Adrenal gland (tissue), 9 donors: ENCODE measurements at regions not wholly inside any gene's neighbourhood (a gene's known extent, or its start where the extent isn't known, plus 50 kb on each side); places are given as distances from the start of the nearest gene placed in this dataset.

ENCODE experiments used
- DNase-seq, 7 donors: peaks; one replicate each; pipeline ENCODE4 v3.0.0-alpha.2; 2019 to 2020
- H3K27ac ChIP-seq, 5 donors: fragments of 200-600 bp; sonication (generic) in 4 of 5; 1 replicate in 3 of 5; 2 replicates in 2 of 5; pipeline versions ENCODE4 v1.5.1 to v1.8.0; 2016 to 2020; ENCODE audit warnings: mild to moderate bottlenecking in 1 of 5
- H3K27me3 ChIP-seq: fragments of 200-600 bp; 2 replicates; pipeline ENCODE4 v1.8.0; 2021
- H3K36me3 ChIP-seq, 2 donors: fragments of 200-600 bp; replicated peaks in 1 of 2; 1 replicate in 1 of 2; 2 replicates in 1 of 2; pipeline versions ENCODE4 v1.5.1 to v1.8.0; 2018 to 2022
- H3K4me1 ChIP-seq, 2 donors: fragments of 200-600 bp; replicated peaks in 1 of 2; 1 replicate in 1 of 2; 2 replicates in 1 of 2; pipeline versions ENCODE4 v1.5.1 to v1.8.0; 2018 to 2021
- H3K4me3 ChIP-seq, 4 donors: fragments of 200-600 bp; sonication (generic) in 3 of 4; one replicate each; pipeline ENCODE4 v1.5.1; 2016 to 2018
- H3K9me3 ChIP-seq, 3 donors: fragments of 200-600 bp; sonication (generic) in 1 of 3; replicated peaks in 1 of 3; 1 replicate in 2 of 3; 2 replicates in 1 of 3; pipeline versions ENCODE4 v1.5.1 to v1.8.0; 2016 to 2021
- POLR2A ChIP-seq, 2 donors: fragments of 450-650 bp; IDR thresholded peaks; one replicate each; pipeline ENCODE4 v1.6.1; 2017; ENCODE audit warnings: antibody characterized with exemption in 2 of 2, mild to moderate bottlenecking in 2 of 2, moderate library complexity in 1 of 2
- WGBS, 4 donors: extraction: QIAGEN DNeasy Blood & Tissue Kit in 2 of 4; methylation state at CpG; one replicate each; pipeline versions ENCODE4 v1.1.5 to v1.1.7; 2013 to 2017; 5-methylcytosine and 5-hydroxymethylcytosine counted together
- intact Hi-C, 2 donors: fragments of 100-400 bp; cut with DNase I; formaldehyde crosslinking; loops; one replicate each; pipeline versions ENCODE4 v1.14.1 to v1.15.0; 2022 to 2023
- TF ChIP-seq, protein P1 (sequence below), 6 experiments: fragments of 450-650 bp in 4 of 6; fragments of 200-600 bp in 2 of 6; sonication (generic) in 1 of 6; IDR thresholded peaks; 1 replicate in 5 of 6; 2 replicates in 1 of 6; pipeline versions ENCODE4 v1.5.1 to v1.8.0; 2016 to 2021; ENCODE audit warnings: antibody characterized with exemption in 6 of 6, mild to moderate bottlenecking in 2 of 6, moderate library complexity in 1 of 6
- donor health status: healthy with polysubstance abuse.
- donor health status: Bipolar disorder and iron deficiency.
- donor health status: DM: yes; HTN: yes; CAD: no.
- donor health status: DM: no; HTN: no; CAD: no.
- donor health status: DM: no; HTN: no; CAD: no.

DNA sequence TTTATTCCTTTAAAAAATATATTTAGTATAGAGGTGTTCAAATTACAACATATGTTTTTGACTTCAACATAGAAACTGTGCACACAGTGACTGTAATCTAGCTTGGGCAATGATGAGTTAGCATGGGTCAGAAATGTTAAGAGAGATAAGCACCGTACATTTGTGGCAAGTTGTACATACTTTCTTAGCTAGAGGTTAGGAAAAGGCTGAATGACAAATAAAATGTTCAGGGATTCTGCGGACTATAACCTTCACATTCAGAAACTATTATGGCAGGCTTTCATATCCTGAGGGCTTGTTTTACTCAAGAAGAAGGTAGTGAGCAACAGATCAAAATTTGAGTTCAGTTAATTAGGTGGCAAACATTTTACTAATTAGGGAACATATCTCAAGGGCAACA is 379.7 kb upstream of the EPHA6 start:
- no peaks in the 10 kb centered on the region for H3K9me3 ChIP-seq
- no peak for DNase-seq
- WGBS, 4 donors = 34 to 50% (median 42%) methylated on average over 2 of the region's 2 CpGs
- H3K27me3 ChIP-seq = no peaks in the 10 kb centered on the region
- H3K27ac ChIP-seq = no peak overlapping the region
- H3K36me3 ChIP-seq = no peaks in the 10 kb centered on the region
- intact Hi-C loops = no loop called here
- no peak for TF ChIP-seq POLR2A (IDR thresholded peaks at IDR 0.05)
- TF ChIP-seq, protein P1, sequence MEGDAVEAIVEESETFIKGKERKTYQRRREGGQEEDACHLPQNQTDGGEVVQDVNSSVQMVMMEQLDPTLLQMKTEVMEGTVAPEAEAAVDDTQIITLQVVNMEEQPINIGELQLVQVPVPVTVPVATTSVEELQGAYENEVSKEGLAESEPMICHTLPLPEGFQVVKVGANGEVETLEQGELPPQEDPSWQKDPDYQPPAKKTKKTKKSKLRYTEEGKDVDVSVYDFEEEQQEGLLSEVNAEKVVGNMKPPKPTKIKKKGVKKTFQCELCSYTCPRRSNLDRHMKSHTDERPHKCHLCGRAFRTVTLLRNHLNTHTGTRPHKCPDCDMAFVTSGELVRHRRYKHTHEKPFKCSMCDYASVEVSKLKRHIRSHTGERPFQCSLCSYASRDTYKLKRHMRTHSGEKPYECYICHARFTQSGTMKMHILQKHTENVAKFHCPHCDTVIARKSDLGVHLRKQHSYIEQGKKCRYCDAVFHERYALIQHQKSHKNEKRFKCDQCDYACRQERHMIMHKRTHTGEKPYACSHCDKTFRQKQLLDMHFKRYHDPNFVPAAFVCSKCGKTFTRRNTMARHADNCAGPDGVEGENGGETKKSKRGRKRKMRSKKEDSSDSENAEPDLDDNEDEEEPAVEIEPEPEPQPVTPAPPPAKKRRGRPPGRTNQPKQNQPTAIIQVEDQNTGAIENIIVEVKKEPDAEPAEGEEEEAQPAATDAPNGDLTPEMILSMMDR (IDR thresholded peaks at IDR 0.05) = no peak
- H3K4me1 ChIP-seq = no peaks in the 10 kb centered on the region
- H3K4me3 ChIP-seq = no peak overlapping the region

DNA sequence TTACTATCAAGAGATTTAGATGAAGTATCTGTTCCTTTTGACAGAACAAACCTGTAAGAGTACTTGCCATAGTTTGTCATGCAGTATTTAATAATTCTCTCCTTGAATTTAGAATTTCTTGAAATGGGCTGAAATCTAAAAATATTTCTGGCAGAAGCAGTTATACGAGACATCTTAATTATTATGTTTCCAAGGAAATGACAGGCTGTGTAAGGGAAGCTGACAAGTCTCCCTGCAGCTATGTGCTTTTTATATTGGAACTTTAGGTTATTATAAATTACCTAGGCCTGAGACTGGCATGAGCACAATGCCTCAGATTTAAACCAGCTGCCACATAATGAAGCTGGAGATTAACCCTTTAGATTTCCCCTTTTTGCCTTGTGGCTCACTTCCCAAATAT is 365.0 kb upstream of the EPHA6 start:
- no peak for DNase-seq
- intact Hi-C loops = no loop called here
- WGBS, 4 donors = 48 to 71% (median 51%) methylated on average over 1 of the region's 1 CpG
- Histone ChIP-seq H3K4me3 (no peak overlapping the region), H3K27ac (no peak overlapping the region), H3K9me3 (no peaks in the 10 kb centered on the region), H3K36me3 (no peaks in the 10 kb centered on the region), H3K27me3 (no peaks in the 10 kb centered on the region), H3K4me1 (no peaks in the 10 kb centered on the region)
- TF ChIP-seq, protein P1 (IDR thresholded peaks at IDR 0.05) = no peak
- no peak for TF ChIP-seq POLR2A (IDR thresholded peaks at IDR 0.05)

DNA sequence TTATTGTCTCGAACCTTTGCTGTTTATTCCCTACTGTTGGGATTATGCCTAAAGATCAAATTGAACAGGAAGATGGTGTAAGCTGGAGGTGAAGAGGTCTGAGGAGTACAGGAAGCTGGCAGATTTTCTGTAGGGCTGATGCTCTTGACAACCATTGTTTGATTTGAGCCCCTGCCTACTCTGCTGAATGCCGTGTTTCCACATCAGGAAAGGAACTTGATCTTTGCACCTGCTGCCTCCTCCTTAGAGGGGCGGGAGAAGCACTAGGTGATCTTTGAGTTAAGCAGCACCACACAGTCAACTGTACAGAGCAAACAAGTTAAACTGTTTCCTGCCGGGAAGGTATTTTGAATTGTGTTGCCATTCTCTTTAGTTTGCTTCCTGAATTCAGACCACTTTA is 364.6 kb upstream of the EPHA6 start:
- Histone ChIP-seq H3K27ac (no peak overlapping the region), H3K36me3 (no peaks in the 10 kb centered on the region), H3K4me1 (no peaks in the 10 kb centered on the region), H3K4me3 (no peak overlapping the region), H3K27me3 (no peaks in the 10 kb centered on the region), H3K9me3 (no peaks in the 10 kb centered on the region)
- no peak for DNase-seq
- intact Hi-C loops = no loop called here
- WGBS, 4 donors = 45 to 57% (median 48%) methylated on average over 4 of the region's 4 CpGs
- no peak for TF ChIP-seq POLR2A (IDR thresholded peaks at IDR 0.05)

DNA sequence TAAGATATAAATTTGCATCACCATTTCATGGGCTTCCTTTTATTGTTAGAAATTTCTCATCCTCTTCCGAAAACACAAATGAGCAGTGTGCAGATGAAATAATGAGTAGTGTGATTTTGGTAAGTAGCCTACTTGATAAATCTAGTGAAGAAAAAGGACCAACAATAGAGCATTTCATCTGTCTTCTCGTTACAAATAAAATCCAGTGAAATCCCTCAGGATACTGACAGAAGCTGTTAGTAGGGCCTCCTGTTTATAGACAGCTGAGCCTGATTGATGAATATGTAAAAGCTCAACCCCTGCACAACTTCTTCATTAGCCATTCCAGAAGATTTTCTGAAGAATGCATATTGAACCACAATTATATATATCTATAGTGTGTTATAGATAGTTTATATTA is 363.7 kb upstream of the EPHA6 start:
- intact Hi-C loops = no loop called here
- H3K4me3 ChIP-seq = no peak overlapping the region
- no peak for TF ChIP-seq POLR2A (IDR thresholded peaks at IDR 0.05)
- TF ChIP-seq, protein P1 (IDR thresholded peaks at IDR 0.05) = no peak
- WGBS, 4 donors = 69 to 75% (median 74%) methylated on average over 2 of the region's 2 CpGs
- no peaks in the 10 kb centered on the region for H3K27me3 ChIP-seq
- H3K27ac ChIP-seq = no peak overlapping the region
- no peak for DNase-seq
- no peaks in the 10 kb centered on the region for H3K9me3 ChIP-seq
- H3K4me1 ChIP-seq = no peaks in the 10 kb centered on the region
- H3K36me3 ChIP-seq = no peaks in the 10 kb centered on the region

DNA sequence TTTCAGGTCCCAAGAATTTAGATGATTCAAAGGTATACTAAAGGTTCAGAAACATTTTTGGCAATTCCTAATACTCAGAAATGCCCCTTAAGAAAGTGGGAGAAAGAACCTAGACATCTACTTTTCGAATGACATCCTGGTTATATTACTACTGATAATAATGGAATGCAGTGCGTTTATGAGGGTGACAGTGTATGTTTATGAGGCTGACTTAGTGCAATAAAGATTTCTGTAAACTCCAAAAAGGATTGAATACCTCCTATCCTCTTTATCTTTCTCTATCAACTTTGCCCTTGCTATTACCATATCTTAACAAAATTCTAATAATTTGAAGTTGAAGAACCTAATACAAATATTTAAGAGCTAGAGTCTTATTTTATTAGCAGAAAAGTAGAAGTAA is 348.9 kb upstream of the EPHA6 start:
- WGBS, 4 donors = 49 to 70% (median 62%) methylated on average over 2 of the region's 2 CpGs
- no peak for DNase-seq

More for the DNA sequence above, 348.9 kb upstream of the EPHA6 start:
- H3K27ac ChIP-seq = no peak overlapping the region
- no peaks in the 10 kb centered on the region for H3K9me3 ChIP-seq
- H3K36me3 ChIP-seq = no peaks in the 10 kb centered on the region
- H3K4me3 ChIP-seq = no peak overlapping the region
- no peaks in the 10 kb centered on the region for H3K4me1 ChIP-seq
- no peaks in the 10 kb centered on the region for H3K27me3 ChIP-seq
- intact Hi-C loops = no loop called here
- TF ChIP-seq, protein P1 (IDR thresholded peaks at IDR 0.05) = no peak
- TF ChIP-seq POLR2A (IDR thresholded peaks at IDR 0.05) = no peak
